Neural cell (in vitro differentiated cells): ENCODE measurements at regions not wholly inside any gene's neighbourhood (a gene's known extent, or its start where the extent isn't known, plus 50 kb on each side); places are given as distances from the start of the nearest gene placed in this dataset.

Experiments
- H2AFZ ChIP-seq: fragments of 200-600, 300-800 bp; sonication (generic), shearing (Covaris generic); 2 replicates; pipeline ENCODE4 v1.6.0; 2014; ENCODE audit warnings: low read depth, mild to moderate bottlenecking, antibody characterized with exemption, low read length, moderate library complexity
- H3F3A ChIP-seq: fragments of 200-600 bp; shearing (Covaris generic); 2 replicates; pipeline ENCODE4 v1.6.1; 2016; ENCODE audit warnings: mild to moderate bottlenecking, moderate library complexity, mixed read lengths, antibody characterized with exemption, low read length; ENCODE audit not compliant: insufficient read depth, poor library complexity, severe bottlenecking
- H3K27ac ChIP-seq: fragments of 200-600, 300-800 bp; sonication (generic), shearing (Covaris generic); 2 replicates; pipeline ENCODE4 v1.5.1; 2014; ENCODE audit warnings: mild to moderate bottlenecking, low read length, moderate library complexity
- H3K27me3 ChIP-seq: fragments of 300-800, 200-600 bp; sonication (generic), shearing (Covaris generic); 2 replicates; pipeline ENCODE4 v1.6.0; 2014; ENCODE audit warnings: mild to moderate bottlenecking, low read depth, low read length, moderate library complexity; ENCODE audit not compliant: insufficient read depth
- H3K36me3 ChIP-seq: fragments of 300-800, 200-600 bp; sonication (generic), shearing (Covaris generic); 2 replicates; pipeline ENCODE4 v1.5.1; 2014; ENCODE audit warnings: mild to moderate bottlenecking, antibody characterized with exemption, low read length, moderate library complexity; ENCODE audit not compliant: insufficient read depth
- H3K4me2 ChIP-seq: fragments of 300-800, 200-600 bp; sonication (generic), shearing (Covaris generic); 2 replicates; pipeline ENCODE4 v1.6.0; 2014; ENCODE audit warnings: mild to moderate bottlenecking, low read length
- H3K4me3 ChIP-seq: fragments of 300-800, 200-600 bp; sonication (generic), shearing (Covaris generic); 2 replicates; pipeline ENCODE4 v1.5.1; 2014; ENCODE audit warnings: mild to moderate bottlenecking, low read length, moderate library complexity
- H3K79me2 ChIP-seq: fragments of 200-600 bp; shearing (Covaris generic); replicated peaks from 2 replicates; pipeline ENCODE4 v1.6.0; 2014; ENCODE audit warnings: mild to moderate bottlenecking, low read length, moderate library complexity; ENCODE audit not compliant: insufficient read depth
- H3K9ac ChIP-seq: fragments of 300-800, 200-600 bp; sonication (generic), shearing (Covaris generic); 2 replicates; pipeline ENCODE4 v1.6.1; 2016; ENCODE audit warnings: mild to moderate bottlenecking, low read length, mixed read lengths
- H3K9me2 ChIP-seq: fragments of 200-600 bp; shearing (Covaris generic); 2 replicates; pipeline ENCODE4 v1.6.1; 2016; ENCODE audit warnings: mild to moderate bottlenecking, low read length, mixed read lengths; ENCODE audit not compliant: insufficient read depth
- H3K9me3 ChIP-seq: fragments of 200-600, 300-800 bp; sonication (generic), shearing (Covaris generic); 2 replicates; pipeline ENCODE4 v1.6.1; 2016; ENCODE audit warnings: mild to moderate bottlenecking, mixed run types, low read length, moderate library complexity, mixed read lengths
- H4K20me1 ChIP-seq: fragments of 200-600 bp; shearing (Covaris generic); 2 replicates; pipeline ENCODE4 v1.6.1; 2016; ENCODE audit warnings: mild to moderate bottlenecking, mixed run types; ENCODE audit not compliant: insufficient read depth
- CTCF ChIP-seq: fragments of 450-650 bp; IDR thresholded peaks from 2 replicates; pipeline ENCODE4 v1.5.1; 2014; ENCODE audit warnings: antibody characterized with exemption, mild to moderate bottlenecking, moderate library complexity; ENCODE audit not compliant: poor library complexity, severe bottlenecking
- EP300 ChIP-seq: fragments of 450-650 bp; conservative IDR thresholded peaks from 2 replicates; pipeline ENCODE4 v1.6.1; 2014; ENCODE audit warnings: antibody characterized with exemption, mild to moderate bottlenecking, moderate library complexity; ENCODE audit not compliant: poor library complexity, severe bottlenecking
- EZH2 ChIP-seq: fragments of 200-600, 300-800 bp; shearing (Covaris generic), sonication (generic); IDR thresholded peaks from 2 replicates; pipeline ENCODE4 v1.6.1; 2014; ENCODE audit warnings: antibody characterized with exemption, low read length, borderline replicate concordance, mild to moderate bottlenecking; ENCODE audit not compliant: insufficient read depth, poor library complexity, severe bottlenecking
- MXI1 ChIP-seq: fragments of 450-650 bp; conservative IDR thresholded peaks from 2 replicates; pipeline ENCODE4 v1.6.1; 2014; ENCODE audit warnings: antibody characterized with exemption, mild to moderate bottlenecking; ENCODE audit not compliant: poor library complexity, severe bottlenecking
- POLR2AphosphoS5 ChIP-seq: IDR thresholded peaks from 2 replicates; pipeline ENCODE4 v1.6.1; 2012
- RAD21 ChIP-seq: fragments of 450-650 bp; conservative IDR thresholded peaks from 2 replicates; pipeline ENCODE4 v1.6.1; 2014; ENCODE audit warnings: antibody characterized with exemption, mild to moderate bottlenecking, moderate library complexity
- REST ChIP-seq: IDR thresholded peaks from 2 replicates; pipeline ENCODE4 v1.6.1; 2012; ENCODE audit warnings: borderline replicate concordance
- SMC3 ChIP-seq: fragments of 450-650 bp; conservative IDR thresholded peaks from 2 replicates; pipeline ENCODE4 v1.6.1; 2014; ENCODE audit warnings: antibody characterized with exemption, mild to moderate bottlenecking, moderate library complexity; ENCODE audit not compliant: poor library complexity
- TAF1 ChIP-seq: IDR thresholded peaks from 2 replicates; pipeline ENCODE4 v1.6.1; 2012; ENCODE audit warnings: low read depth

DNA sequence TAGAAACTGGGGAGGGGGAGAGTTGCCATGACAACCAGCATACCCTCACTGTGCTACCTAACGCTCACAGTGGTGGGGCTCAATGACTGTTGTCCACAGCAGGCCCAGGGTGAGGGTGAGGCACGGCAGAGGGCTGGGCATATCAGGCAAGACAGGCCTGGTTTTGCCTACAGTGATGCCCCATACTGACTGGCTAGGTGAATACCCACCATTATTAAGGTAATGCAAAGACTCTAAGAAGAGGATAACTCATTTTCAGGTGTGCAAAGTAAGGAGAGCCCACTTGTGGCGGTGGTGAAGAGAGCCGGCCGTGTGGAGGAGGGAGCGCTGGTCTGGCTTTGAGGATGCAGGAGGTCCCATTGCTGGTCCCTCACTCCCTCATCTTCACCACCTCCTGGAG, 422.3 kb downstream of the FUT8 start:
- H3K79me2 ChIP-seq: no peaks in the 10 kb centered on the region
- H3K4me3 ChIP-seq: no peak overlapping the region
- H3K9ac ChIP-seq: no peak overlapping the region
- no peak overlapping the region for H2AFZ ChIP-seq
- no peaks in the 10 kb centered on the region for H3K27me3 ChIP-seq
- H3F3A ChIP-seq: no peaks in the 10 kb centered on the region
- TF ChIP-seq MXI1 (no peak), CTCF (no peak), REST (no peak), SMC3 (no peak), EP300 (no peak), POLR2AphosphoS5 (no peak), EZH2 (no peak), TAF1 (no peak), RAD21 (no peak)
- H3K4me2 ChIP-seq: no peak overlapping the region
- H3K9me3 ChIP-seq: no peaks in the 10 kb centered on the region
- no peaks in the 10 kb centered on the region for H4K20me1 ChIP-seq
- no peak overlapping the region for H3K27ac ChIP-seq
- no peaks in the 10 kb centered on the region for H3K9me2 ChIP-seq
- H3K36me3 ChIP-seq: no peaks in the 10 kb centered on the region

GRCh38 chr14:65835501-65835900, 423.0 kb downstream of the FUT8 start:
- H3K4me3 ChIP-seq: no peak overlapping the region
- TF ChIP-seq TAF1 (no peak), MXI1 (no peak), RAD21 (no peak), EP300 (no peak), POLR2AphosphoS5 (no peak), EZH2 (no peak), SMC3 (no peak), REST (no peak), CTCF (no peak)
- H3K4me2 ChIP-seq: no peak overlapping the region

More at GRCh38 chr14:65835501-65835900, 423.0 kb downstream of the FUT8 start:
- H3K79me2 ChIP-seq: no peaks in the 10 kb centered on the region
- no peaks in the 10 kb centered on the region for H3K27me3 ChIP-seq
- H3K9me2 ChIP-seq: no peaks in the 10 kb centered on the region
- H3K27ac ChIP-seq: no peak overlapping the region
- H3K36me3 ChIP-seq: no peaks in the 10 kb centered on the region
- no peaks in the 10 kb centered on the region for H4K20me1 ChIP-seq
- H2AFZ ChIP-seq: no peak overlapping the region
- no peak overlapping the region for H3K9ac ChIP-seq
- no peaks in the 10 kb centered on the region for H3K9me3 ChIP-seq
- H3F3A ChIP-seq: no peaks in the 10 kb centered on the region
